Omental fat pad (tissue), 3 donors: ENCODE measurements at regions not wholly inside any gene's neighbourhood (a gene's known extent, or its start where the extent isn't known, plus 50 kb on each side); places are given as distances from the start of the nearest gene placed in this dataset.

Experiments used
- ATAC-seq: fragments of 150-250 bp; one replicate; pipeline ENCODE4 v1.9.1; 2016; ENCODE audit warnings: mild to moderate bottlenecking, moderate library complexity; ENCODE audit not compliant: low FRiP score
- DNase-seq: peaks from one replicate; pipeline ENCODE4 v3.0.0-alpha.2; 2019; ENCODE audit warnings: low spot score
- CTCF ChIP-seq, 3 donors: fragments of 450-650 bp; IDR thresholded peaks; one replicate each; pipeline ENCODE4 v1.5.1; 2016 to 2017; ENCODE audit warnings: antibody characterized with exemption in 3 of 3, mild to moderate bottlenecking in 3 of 3, moderate library complexity in 2 of 3

- no peak for TF ChIP-seq CTCF (IDR thresholded peaks at IDR 0.05)
- ATAC-seq (no peak), DNase-seq (no peak)
Measured at GRCh38 chr5:122533825-122534224, 221.8 kb downstream of the SNCAIP start.

GRCh38 chr5:122534829-122535228 is 222.8 kb downstream of the SNCAIP start:
- ATAC-seq: no peak
- no peak for DNase-seq
- no peak for TF ChIP-seq CTCF (IDR thresholded peaks at IDR 0.05)

- DNase-seq (no peak), ATAC-seq (no peak)
- no peak for TF ChIP-seq CTCF (IDR thresholded peaks at IDR 0.05)
Measured at GRCh38 chr5:122541388-122541787, 229.4 kb downstream of the SNCAIP start.

GRCh38 chr5:122545986-122546385 is 228.9 kb upstream of the SNX2 start:
- no peak for ATAC-seq

GRCh38 chr5:122547219-122547618 is 227.7 kb upstream of the SNX2 start:
- ATAC-seq (no peak), DNase-seq (no peak)
- TF ChIP-seq CTCF (IDR thresholded peaks at IDR 0.05): no peak

More at GRCh38 chr5:122545986-122546385, 228.9 kb upstream of the SNX2 start:
- DNase-seq: no peak
- no peak for TF ChIP-seq CTCF (IDR thresholded peaks at IDR 0.05)

- no peak for ATAC-seq
- no peak for TF ChIP-seq CTCF (IDR thresholded peaks at IDR 0.05)
- no peak for DNase-seq
Measured at GRCh38 chr5:122547669-122548068, 227.2 kb upstream of the SNX2 start.

GRCh38 chr5:122559676-122560075 is 215.2 kb upstream of the SNX2 start:
- no peak for TF ChIP-seq CTCF (IDR thresholded peaks at IDR 0.05)
- ATAC-seq: no peak
- no peak for DNase-seq
